Fibroblast of lung (primary cell): ENCODE measurements at regions not wholly inside any gene's neighbourhood (a gene's known extent, or its start where the extent isn't known, plus 50 kb on each side); places are given as distances from the start of the nearest gene placed in this dataset.

Source experiments
- DNase-seq, 2 donors: peaks; one replicate each; pipeline versions ENCODE4 v3.0.0 to v3.0.0-alpha.2; 2010; ENCODE audit warnings: low read depth in 2 of 2
- H2AFZ ChIP-seq: 2 replicates; pipeline ENCODE4 v1.5.1; 2012; ENCODE audit warnings: low read length, control low read depth, inconsistent platforms
- H3K27ac ChIP-seq: 2 replicates; pipeline ENCODE4 v1.5.1; 2011; ENCODE audit warnings: low read length, control low read depth; ENCODE audit not compliant: insufficient read depth
- H3K27me3 ChIP-seq: 2 replicates; pipeline ENCODE4 v1.5.1; 2011; ENCODE audit warnings: mild to moderate bottlenecking, low read length; ENCODE audit not compliant: control insufficient read depth, insufficient read depth
- H3K36me3 ChIP-seq: 2 replicates; pipeline ENCODE4 v1.5.1; 2011; ENCODE audit warnings: low read length; ENCODE audit not compliant: control insufficient read depth, insufficient read depth
- H3K4me1 ChIP-seq: 2 replicates; pipeline ENCODE4 v1.5.1; 2011; ENCODE audit warnings: low read length; ENCODE audit not compliant: control insufficient read depth, insufficient read depth; ENCODE audit errors: extremely low read depth
- H3K4me2 ChIP-seq: 2 replicates; pipeline ENCODE4 v1.5.1; 2011; ENCODE audit warnings: low read length, control low read depth; ENCODE audit not compliant: insufficient read depth; ENCODE audit errors: extremely low read depth
- H3K4me3 ChIP-seq, 4 experiments: fragments of 200-600 bp in 1 of 4; sonication (generic) in 1 of 4; replicated peaks in 1 of 4; 2 replicates each; pipeline ENCODE4 v1.5.1; 2011 to 2016; ENCODE audit warnings: low read length in 4 of 4, low read depth in 3 of 4, mild to moderate bottlenecking in 3 of 4, control low read depth in 2 of 4, inconsistent platforms in 1 of 4, mixed read lengths in 1 of 4; ENCODE audit not compliant: insufficient read depth in 1 of 4; ENCODE audit errors: control extremely low read depth in 1 of 4
- H3K79me2 ChIP-seq: 2 replicates; pipeline ENCODE4 v1.5.1; 2012; ENCODE audit warnings: mild to moderate bottlenecking, low read length, inconsistent platforms; ENCODE audit not compliant: control insufficient read depth, insufficient read depth
- H3K9ac ChIP-seq: 2 replicates; pipeline ENCODE4 v1.5.1; 2011; ENCODE audit warnings: mild to moderate bottlenecking, low read length, control low read depth; ENCODE audit not compliant: insufficient read depth
- H3K9me3 ChIP-seq: 2 replicates; pipeline ENCODE4 v1.5.1; 2012; ENCODE audit warnings: low read depth, low read length; ENCODE audit not compliant: control insufficient read depth, insufficient read depth
- H4K20me1 ChIP-seq: 2 replicates; pipeline ENCODE4 v1.5.1; 2011; ENCODE audit warnings: low read length; ENCODE audit not compliant: control insufficient read depth, insufficient read depth; ENCODE audit errors: extremely low read depth
- EZH2 ChIP-seq: IDR thresholded peaks from 2 replicates; pipeline ENCODE4 v1.5.1; 2012; ENCODE audit warnings: low read length, control low read depth, mild to moderate bottlenecking; ENCODE audit errors: missing control alignments
- TF ChIP-seq, protein P1 (sequence below), 2 donors: IDR thresholded peaks in 1 of 2; conservative IDR thresholded peaks in 1 of 2; 1 replicate in 1 of 2; 2 replicates in 1 of 2; pipeline ENCODE4 v1.5.1; 2011 to 2012; ENCODE audit warnings: low read length in 2 of 2, control low read depth in 1 of 2, inconsistent platforms in 1 of 2, low read depth in 1 of 2, mild to moderate bottlenecking in 1 of 2

- Histone ChIP-seq H3K36me3 (no peaks in the 10 kb centered on the region), H3K4me2 (no peak overlapping the region), H3K4me3 (no peak overlapping the region), H3K9me3 (no peaks in the 10 kb centered on the region), H2AFZ (no peak overlapping the region), H3K79me2 (no peaks in the 10 kb centered on the region), H4K20me1 (no peaks in the 10 kb centered on the region), H3K4me1 (no peaks in the 10 kb centered on the region), H3K9ac (no peak overlapping the region), H3K27me3 (no peaks in the 10 kb centered on the region), H3K27ac (no peak overlapping the region)
- no peak for TF ChIP-seq EZH2
- TF ChIP-seq, protein P1, sequence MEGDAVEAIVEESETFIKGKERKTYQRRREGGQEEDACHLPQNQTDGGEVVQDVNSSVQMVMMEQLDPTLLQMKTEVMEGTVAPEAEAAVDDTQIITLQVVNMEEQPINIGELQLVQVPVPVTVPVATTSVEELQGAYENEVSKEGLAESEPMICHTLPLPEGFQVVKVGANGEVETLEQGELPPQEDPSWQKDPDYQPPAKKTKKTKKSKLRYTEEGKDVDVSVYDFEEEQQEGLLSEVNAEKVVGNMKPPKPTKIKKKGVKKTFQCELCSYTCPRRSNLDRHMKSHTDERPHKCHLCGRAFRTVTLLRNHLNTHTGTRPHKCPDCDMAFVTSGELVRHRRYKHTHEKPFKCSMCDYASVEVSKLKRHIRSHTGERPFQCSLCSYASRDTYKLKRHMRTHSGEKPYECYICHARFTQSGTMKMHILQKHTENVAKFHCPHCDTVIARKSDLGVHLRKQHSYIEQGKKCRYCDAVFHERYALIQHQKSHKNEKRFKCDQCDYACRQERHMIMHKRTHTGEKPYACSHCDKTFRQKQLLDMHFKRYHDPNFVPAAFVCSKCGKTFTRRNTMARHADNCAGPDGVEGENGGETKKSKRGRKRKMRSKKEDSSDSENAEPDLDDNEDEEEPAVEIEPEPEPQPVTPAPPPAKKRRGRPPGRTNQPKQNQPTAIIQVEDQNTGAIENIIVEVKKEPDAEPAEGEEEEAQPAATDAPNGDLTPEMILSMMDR (conservative IDR thresholded peaks at IDR 0.05 in 1 of 2, IDR thresholded peaks at IDR 0.05 in 1 of 2; ENCODE audit: low read depth in 1 of 2, low read length in 2 of 2): no peak
- DNase-seq: peak in 1 of 2 donors; percentile 20
Measured at GRCh38 chr7:34523226-34523918, 134.6 kb upstream of the NPSR1 start.

DNA sequence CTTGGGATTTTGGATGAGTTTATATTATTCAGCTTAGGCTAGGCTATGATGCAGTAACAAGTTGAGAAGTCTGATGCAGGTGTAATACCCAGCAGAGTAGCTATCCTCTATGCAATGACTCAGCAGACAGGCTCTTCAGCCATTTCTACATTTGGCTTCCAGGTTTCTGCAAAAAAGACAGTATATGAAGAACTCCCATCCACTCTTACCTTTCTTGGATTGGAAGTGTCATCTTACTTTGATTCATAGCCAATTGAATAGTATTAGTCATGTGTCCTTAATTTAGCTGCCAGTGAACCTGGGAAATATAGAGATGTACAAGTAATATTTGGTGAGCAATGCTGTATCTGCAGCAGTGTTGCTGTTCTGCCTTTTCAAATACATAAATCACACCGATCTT is 127.8 kb upstream of the NPSR1 start:
- H3K4me3 ChIP-seq: no peak overlapping the region
- H3K79me2 ChIP-seq: no peaks in the 10 kb centered on the region
- no peak overlapping the region for H3K27ac ChIP-seq
- no peaks in the 10 kb centered on the region for H3K36me3 ChIP-seq
- no peaks in the 10 kb centered on the region for H4K20me1 ChIP-seq
- no peaks in the 10 kb centered on the region for H3K4me1 ChIP-seq
- no peak overlapping the region for H3K4me2 ChIP-seq
- H3K9ac ChIP-seq: no peak overlapping the region
- no peaks in the 10 kb centered on the region for H3K27me3 ChIP-seq
- no peaks in the 10 kb centered on the region for H3K9me3 ChIP-seq
- no peak for TF ChIP-seq EZH2
- TF ChIP-seq, protein P1 (conservative IDR thresholded peaks at IDR 0.05 in 1 of 2, IDR thresholded peaks at IDR 0.05 in 1 of 2; ENCODE audit: low read depth in 1 of 2, low read length in 2 of 2): no peak
- H2AFZ ChIP-seq: no peak overlapping the region
- DNase-seq: no peak

DNA sequence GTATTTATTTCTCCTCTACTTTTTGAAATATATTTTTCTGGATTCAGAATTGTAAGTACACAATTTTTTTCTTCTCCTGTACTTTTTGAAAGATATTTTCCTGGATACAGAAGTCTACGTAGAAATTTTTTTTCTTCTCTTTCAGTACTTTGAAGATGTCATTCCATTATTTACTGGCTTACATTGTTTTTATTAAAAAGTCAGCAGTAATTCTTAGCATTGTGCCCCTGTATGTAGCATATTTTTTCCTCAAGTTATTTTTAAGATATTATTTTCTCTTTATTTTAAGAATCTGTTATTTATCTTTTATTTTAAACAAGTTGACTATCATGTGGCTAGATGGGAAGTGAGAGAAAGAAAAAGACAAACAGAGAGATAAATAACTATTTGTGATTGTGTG is 119.0 kb upstream of the NPSR1 start:
- TF ChIP-seq, protein P1 (conservative IDR thresholded peaks at IDR 0.05 in 1 of 2, IDR thresholded peaks at IDR 0.05 in 1 of 2; ENCODE audit: low read depth in 1 of 2, low read length in 2 of 2): no peak
- no peak for TF ChIP-seq EZH2
- no peak overlapping the region for H3K9ac ChIP-seq
- no peak overlapping the region for H3K27ac ChIP-seq
- no peaks in the 10 kb centered on the region for H3K9me3 ChIP-seq
- no peaks in the 10 kb centered on the region for H3K36me3 ChIP-seq
- no peaks in the 10 kb centered on the region for H3K27me3 ChIP-seq
- H3K79me2 ChIP-seq: no peaks in the 10 kb centered on the region
- H3K4me1 ChIP-seq: no peaks in the 10 kb centered on the region
- no peak overlapping the region for H2AFZ ChIP-seq
- no peak overlapping the region for H3K4me3 ChIP-seq
- no peak overlapping the region for H3K4me2 ChIP-seq
- DNase-seq: no peak
- no peaks in the 10 kb centered on the region for H4K20me1 ChIP-seq
